OCI-LY1 (cell line): ENCODE measurements at regions not wholly inside any gene's neighbourhood (a gene's known extent, or its start where the extent isn't known, plus 50 kb on each side); places are given as distances from the start of the nearest gene placed in this dataset.

ENCODE experiments used
- EZH2 ChIP-seq: fragments of 200-600 bp; sonication (generic), shearing (Covaris generic); IDR thresholded peaks from 2 replicates; pipeline ENCODE4 v1.8.0; 2017; ENCODE audit warnings: borderline replicate concordance, mixed run types, mild to moderate bottlenecking, antibody characterized with exemption, low read length, moderate library complexity, mixed read lengths
- TF ChIP-seq, protein P1 (sequence below): fragments of 200-600 bp; sonication (generic), shearing (Covaris generic); IDR thresholded peaks from 2 replicates; pipeline ENCODE4 v1.5.1; 2017; ENCODE audit warnings: mild to moderate bottlenecking, antibody characterized with exemption, low read length, moderate library complexity, mixed read lengths

DNA sequence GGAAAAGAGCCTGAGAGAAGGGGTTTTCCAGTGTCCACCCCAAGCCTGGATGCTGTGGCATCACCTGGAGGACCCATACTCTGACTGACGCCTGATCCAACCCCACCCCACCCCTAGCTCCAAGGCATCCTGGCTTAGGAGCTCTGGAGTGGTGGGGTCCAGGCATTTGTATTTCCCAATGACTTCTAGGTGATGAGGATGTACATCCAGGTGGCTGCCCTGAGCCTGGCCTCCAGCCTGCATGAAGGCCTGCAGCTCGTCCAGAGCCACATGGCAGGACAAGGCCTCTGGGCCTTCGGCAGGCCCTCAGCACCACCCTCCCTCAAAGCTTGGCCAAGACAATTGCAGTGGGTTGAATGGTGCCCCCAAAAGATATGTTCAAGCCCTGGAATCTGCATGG, 347.5 kb downstream of the C16orf95 start:
- no peak for TF ChIP-seq EZH2
- TF ChIP-seq, protein P1, sequence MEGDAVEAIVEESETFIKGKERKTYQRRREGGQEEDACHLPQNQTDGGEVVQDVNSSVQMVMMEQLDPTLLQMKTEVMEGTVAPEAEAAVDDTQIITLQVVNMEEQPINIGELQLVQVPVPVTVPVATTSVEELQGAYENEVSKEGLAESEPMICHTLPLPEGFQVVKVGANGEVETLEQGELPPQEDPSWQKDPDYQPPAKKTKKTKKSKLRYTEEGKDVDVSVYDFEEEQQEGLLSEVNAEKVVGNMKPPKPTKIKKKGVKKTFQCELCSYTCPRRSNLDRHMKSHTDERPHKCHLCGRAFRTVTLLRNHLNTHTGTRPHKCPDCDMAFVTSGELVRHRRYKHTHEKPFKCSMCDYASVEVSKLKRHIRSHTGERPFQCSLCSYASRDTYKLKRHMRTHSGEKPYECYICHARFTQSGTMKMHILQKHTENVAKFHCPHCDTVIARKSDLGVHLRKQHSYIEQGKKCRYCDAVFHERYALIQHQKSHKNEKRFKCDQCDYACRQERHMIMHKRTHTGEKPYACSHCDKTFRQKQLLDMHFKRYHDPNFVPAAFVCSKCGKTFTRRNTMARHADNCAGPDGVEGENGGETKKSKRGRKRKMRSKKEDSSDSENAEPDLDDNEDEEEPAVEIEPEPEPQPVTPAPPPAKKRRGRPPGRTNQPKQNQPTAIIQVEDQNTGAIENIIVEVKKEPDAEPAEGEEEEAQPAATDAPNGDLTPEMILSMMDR = no peak
